Liver (tissue), 8 donors: ENCODE measurements at regions not wholly inside any gene's neighbourhood (a gene's known extent, or its start where the extent isn't known, plus 50 kb on each side); places are given as distances from the start of the nearest gene placed in this dataset.

Source experiments
- DNase-seq: peaks from one replicate; pipeline ENCODE4 v3.0.0-alpha.2; 2017; ENCODE audit warnings: low spot score
- H3K27ac ChIP-seq, 2 donors: one replicate each; pipeline ENCODE4 v1.7.0; 2013; ENCODE audit warnings: inconsistent platforms in 2 of 2, low read length in 2 of 2, control low read depth in 1 of 2, low read depth in 1 of 2, mild to moderate bottlenecking in 1 of 2
- H3K27me3 ChIP-seq, 4 donors: one replicate each; pipeline versions ENCODE4 v1.6.1 to v1.7.0; 2013; ENCODE audit warnings: low read length in 3 of 4, inconsistent platforms in 1 of 4, mild to moderate bottlenecking in 1 of 4, moderate library complexity in 1 of 4; ENCODE audit not compliant: control insufficient read depth in 4 of 4, insufficient read depth in 4 of 4
- H3K36me3 ChIP-seq, 4 donors: one replicate each; pipeline versions ENCODE4 v1.6.1 to v1.7.0; 2013; ENCODE audit warnings: low read length in 3 of 4, mild to moderate bottlenecking in 3 of 4, low read depth in 1 of 4, moderate library complexity in 1 of 4; ENCODE audit not compliant: control insufficient read depth in 4 of 4, insufficient read depth in 3 of 4
- H3K4me1 ChIP-seq, 4 donors: one replicate each; pipeline versions ENCODE4 v1.6.1 to v1.7.0; 2013; ENCODE audit warnings: low read length in 3 of 4, mild to moderate bottlenecking in 3 of 4, moderate library complexity in 1 of 4; ENCODE audit not compliant: control insufficient read depth in 4 of 4, insufficient read depth in 4 of 4
- H3K4me3 ChIP-seq, 3 donors: one replicate each; pipeline versions ENCODE4 v1.6.1 to v1.7.0; 2013; ENCODE audit warnings: low read length in 3 of 3, control low read depth in 1 of 3, low read depth in 1 of 3, mild to moderate bottlenecking in 1 of 3
- H3K9ac ChIP-seq, 2 donors: one replicate each; pipeline ENCODE4 v1.7.0; 2013; ENCODE audit warnings: low read length in 2 of 2, mild to moderate bottlenecking in 2 of 2, moderate library complexity in 2 of 2, control low read depth in 1 of 2, low read depth in 1 of 2
- H3K9me3 ChIP-seq, 4 donors: one replicate each; pipeline versions ENCODE4 v1.6.1 to v1.7.0; 2013; ENCODE audit warnings: low read length in 3 of 4; ENCODE audit not compliant: control insufficient read depth in 4 of 4
- FOXA1 ChIP-seq: IDR thresholded peaks from 2 replicates; pipeline ENCODE4 v1.6.1; 2016; ENCODE audit warnings: antibody characterized with exemption
- FOXA2 ChIP-seq: IDR thresholded peaks from 2 replicates; pipeline ENCODE4 v1.6.1; 2016; ENCODE audit warnings: antibody characterized with exemption
- GABPA ChIP-seq, 2 donors: IDR thresholded peaks in 1 of 2; conservative IDR thresholded peaks in 1 of 2; 2 replicates each; pipeline ENCODE4 v1.6.1; 2016; ENCODE audit warnings: antibody characterized with exemption in 2 of 2, mild to moderate bottlenecking in 1 of 2, moderate library complexity in 1 of 2
- HNF4A ChIP-seq, 2 donors: conservative IDR thresholded peaks; 2 replicates each; pipeline ENCODE4 v1.6.1; 2016; ENCODE audit warnings: antibody characterized with exemption in 2 of 2, mild to moderate bottlenecking in 2 of 2
- HNF4G ChIP-seq: IDR thresholded peaks from 2 replicates; pipeline ENCODE4 v1.6.1; 2016; ENCODE audit warnings: antibody characterized with exemption
- JUND ChIP-seq, 2 donors: IDR thresholded peaks; 2 replicates each; pipeline ENCODE4 v1.6.1; 2016; ENCODE audit warnings: antibody characterized with exemption in 2 of 2
- NR2F2 ChIP-seq: IDR thresholded peaks from 2 replicates; pipeline ENCODE4 v1.6.1; 2016; ENCODE audit warnings: antibody characterized with exemption
- RAD21 ChIP-seq, 2 donors: IDR thresholded peaks; 2 replicates each; pipeline ENCODE4 v1.6.1; 2016; ENCODE audit warnings: antibody characterized with exemption in 2 of 2, mild to moderate bottlenecking in 2 of 2
- RXRA ChIP-seq, 2 donors: IDR thresholded peaks; 2 replicates each; pipeline ENCODE4 v1.6.1; 2017 to 2018; ENCODE audit warnings: antibody characterized with exemption in 2 of 2, mild to moderate bottlenecking in 1 of 2
- TAF1 ChIP-seq: conservative IDR thresholded peaks from 2 replicates; pipeline ENCODE4 v1.6.1; 2016; ENCODE audit warnings: antibody characterized with exemption, mild to moderate bottlenecking
- YY1 ChIP-seq: IDR thresholded peaks from 2 replicates; pipeline ENCODE4 v1.6.1; 2016; ENCODE audit warnings: antibody characterized with exemption, mild to moderate bottlenecking
- WGBS: extraction: QIAGEN DNeasy Blood & Tissue Kit; methylation state at CpG from one replicate; pipeline ENCODE4 v1.1.7; 2013; 5-methylcytosine and 5-hydroxymethylcytosine counted together
- TF ChIP-seq, protein P1 (sequence below): IDR thresholded peaks from 2 replicates; pipeline ENCODE4 v1.6.1; 2016; ENCODE audit warnings: antibody characterized with exemption, mild to moderate bottlenecking
- TF ChIP-seq, protein P2 (sequence below): IDR thresholded peaks from 2 replicates; pipeline ENCODE4 v1.6.1; 2016; ENCODE audit warnings: antibody characterized with exemption
- TF ChIP-seq, protein P3 (sequence below): fragments of 150-350 bp; IDR thresholded peaks from 2 replicates; pipeline ENCODE4 v1.5.1; 2017; ENCODE audit warnings: improper control_type of control experiment, low read depth, low read length; ENCODE audit not compliant: missing input control
- TF ChIP-seq, protein P4 (sequence below): IDR thresholded peaks from 2 replicates; pipeline ENCODE4 v1.6.1; 2016; ENCODE audit warnings: antibody characterized with exemption
- donor health status: healthy.
- donor health status: healthy.
- donor health status: healthy.
- donor health status: healthy.
- donor health status: healthy.

DNA sequence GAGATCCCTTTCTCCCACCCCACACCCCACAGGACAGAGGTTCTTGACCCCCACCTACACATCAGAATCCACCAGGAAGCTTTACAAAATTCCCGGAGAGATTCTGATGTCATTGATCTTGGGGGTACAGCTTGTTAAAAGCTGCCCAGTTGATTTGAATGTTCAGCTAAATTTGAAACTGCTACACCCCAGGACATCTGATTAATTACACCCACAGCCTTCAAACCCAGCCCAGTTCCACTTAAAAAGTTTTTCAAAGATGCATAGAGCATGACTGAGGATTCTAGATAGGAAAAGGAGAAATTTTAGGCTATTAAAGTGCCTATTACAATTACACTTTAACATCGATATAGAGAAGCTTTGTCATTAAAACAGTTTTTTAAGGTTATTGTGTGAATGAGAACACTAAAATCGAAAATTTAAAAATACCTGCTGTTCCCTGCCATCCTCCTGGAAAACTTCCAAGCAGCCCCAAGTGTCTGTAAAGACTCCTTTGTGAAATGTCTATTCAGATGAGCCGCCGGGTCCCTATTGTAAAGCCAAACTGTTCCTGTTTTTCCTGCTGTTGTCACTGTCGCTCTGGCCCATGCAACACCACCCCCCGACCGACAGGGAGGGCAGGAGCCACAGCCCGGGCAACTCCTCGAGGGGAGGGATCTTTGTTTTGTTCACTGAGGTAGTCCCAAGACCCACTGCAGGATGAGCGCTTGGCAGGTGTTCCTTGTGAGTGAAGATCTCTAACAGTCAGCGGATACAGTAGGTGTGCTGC, 132.5 kb upstream of the PHACTR3 start:
- Histone ChIP-seq H3K27me3 (peaks cover 0 to 3% (median 0%) of the 10 kb centered on the region in 4 donors), H3K9ac (no peak overlapping the region), H3K4me3 (no peak overlapping the region), H3K9me3 (no peaks in the 10 kb centered on the region), H3K4me1 (no peaks in the 10 kb centered on the region), H3K36me3 (no peaks in the 10 kb centered on the region), H3K27ac (no peak overlapping the region)
- 68% methylated on average over 12 of the region's 12 CpGs for WGBS
- no peak for DNase-seq
- TF ChIP-seq RXRA (IDR thresholded peaks at IDR 0.05): no peak
- TF ChIP-seq RAD21 (IDR thresholded peaks at IDR 0.05): no peak
- TF ChIP-seq HNF4A (conservative IDR thresholded peaks at IDR 0.05): no peak
- TF ChIP-seq JUND (IDR thresholded peaks at IDR 0.05): no peak
- TF ChIP-seq, protein P1, sequence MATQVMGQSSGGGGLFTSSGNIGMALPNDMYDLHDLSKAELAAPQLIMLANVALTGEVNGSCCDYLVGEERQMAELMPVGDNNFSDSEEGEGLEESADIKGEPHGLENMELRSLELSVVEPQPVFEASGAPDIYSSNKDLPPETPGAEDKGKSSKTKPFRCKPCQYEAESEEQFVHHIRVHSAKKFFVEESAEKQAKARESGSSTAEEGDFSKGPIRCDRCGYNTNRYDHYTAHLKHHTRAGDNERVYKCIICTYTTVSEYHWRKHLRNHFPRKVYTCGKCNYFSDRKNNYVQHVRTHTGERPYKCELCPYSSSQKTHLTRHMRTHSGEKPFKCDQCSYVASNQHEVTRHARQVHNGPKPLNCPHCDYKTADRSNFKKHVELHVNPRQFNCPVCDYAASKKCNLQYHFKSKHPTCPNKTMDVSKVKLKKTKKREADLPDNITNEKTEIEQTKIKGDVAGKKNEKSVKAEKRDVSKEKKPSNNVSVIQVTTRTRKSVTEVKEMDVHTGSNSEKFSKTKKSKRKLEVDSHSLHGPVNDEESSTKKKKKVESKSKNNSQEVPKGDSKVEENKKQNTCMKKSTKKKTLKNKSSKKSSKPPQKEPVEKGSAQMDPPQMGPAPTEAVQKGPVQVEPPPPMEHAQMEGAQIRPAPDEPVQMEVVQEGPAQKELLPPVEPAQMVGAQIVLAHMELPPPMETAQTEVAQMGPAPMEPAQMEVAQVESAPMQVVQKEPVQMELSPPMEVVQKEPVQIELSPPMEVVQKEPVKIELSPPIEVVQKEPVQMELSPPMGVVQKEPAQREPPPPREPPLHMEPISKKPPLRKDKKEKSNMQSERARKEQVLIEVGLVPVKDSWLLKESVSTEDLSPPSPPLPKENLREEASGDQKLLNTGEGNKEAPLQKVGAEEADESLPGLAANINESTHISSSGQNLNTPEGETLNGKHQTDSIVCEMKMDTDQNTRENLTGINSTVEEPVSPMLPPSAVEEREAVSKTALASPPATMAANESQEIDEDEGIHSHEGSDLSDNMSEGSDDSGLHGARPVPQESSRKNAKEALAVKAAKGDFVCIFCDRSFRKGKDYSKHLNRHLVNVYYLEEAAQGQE: no peak
- TF ChIP-seq FOXA1: no peak

DNA sequence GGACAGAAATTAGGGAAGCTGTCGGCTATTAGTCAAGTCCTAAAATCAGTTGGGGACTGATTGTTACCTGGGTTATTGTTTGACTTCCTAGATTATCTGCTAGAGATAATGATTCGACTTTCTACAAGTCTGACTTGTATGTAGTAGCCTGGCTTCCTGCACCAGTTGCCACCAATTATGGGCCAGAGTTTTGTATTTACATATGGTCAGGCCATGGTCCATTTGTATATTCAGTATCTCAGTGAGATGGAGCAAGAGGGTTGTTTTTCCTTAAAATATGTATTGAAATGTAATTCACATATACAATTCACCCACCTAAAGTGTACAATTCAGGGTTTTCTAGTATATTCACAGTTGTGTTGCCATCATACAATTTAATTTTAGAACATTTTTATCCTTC, 130.6 kb upstream of the PHACTR3 start:
- H3K36me3 ChIP-seq: no peaks in the 10 kb centered on the region
- TF ChIP-seq, protein P2, sequence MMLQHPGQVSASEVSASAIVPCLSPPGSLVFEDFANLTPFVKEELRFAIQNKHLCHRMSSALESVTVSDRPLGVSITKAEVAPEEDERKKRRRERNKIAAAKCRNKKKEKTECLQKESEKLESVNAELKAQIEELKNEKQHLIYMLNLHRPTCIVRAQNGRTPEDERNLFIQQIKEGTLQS: no peak
- no peak for TF ChIP-seq FOXA1
- no peak overlapping the region for H3K27ac ChIP-seq
- no peak for DNase-seq
- H3K4me1 ChIP-seq: no peaks in the 10 kb centered on the region
- H3K4me3 ChIP-seq: no peak overlapping the region
- peaks cover 0 to 6% (median 0%) of the 10 kb centered on the region in 4 donors for H3K27me3 ChIP-seq
- no peaks in the 10 kb centered on the region for H3K9me3 ChIP-seq
- 50% methylated on average over 2 of the region's 2 CpGs for WGBS
- H3K9ac ChIP-seq: no peak overlapping the region

DNA sequence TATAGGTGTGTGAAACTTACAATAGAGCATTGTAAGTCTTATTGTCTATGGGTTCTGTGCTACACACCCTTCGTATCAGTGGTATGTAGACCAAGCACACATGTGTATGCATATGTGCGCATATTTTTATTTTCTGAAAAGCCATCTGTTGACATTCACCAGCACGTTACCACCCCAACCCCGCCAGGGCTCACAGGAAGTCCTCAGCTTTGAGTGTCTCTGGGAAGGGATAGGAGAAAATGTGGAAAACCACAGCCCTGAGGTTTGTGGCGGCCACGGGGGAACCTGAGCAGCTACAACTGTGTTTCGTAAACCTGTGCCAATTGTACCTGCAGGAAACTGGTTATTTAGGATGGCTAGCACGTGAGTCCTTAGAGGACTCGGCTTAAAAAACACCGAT, 123.3 kb upstream of the PHACTR3 start:
- WGBS: 68% methylated on average over 10 of the region's 10 CpGs
- DNase-seq: no peak
- Histone ChIP-seq H3K27me3 (peaks cover 0 to 4% (median 0%) of the 10 kb centered on the region in 4 donors), H3K9ac (no peak overlapping the region), H3K4me1 (no peaks in the 10 kb centered on the region), H3K27ac (no peak overlapping the region), H3K36me3 (no peaks in the 10 kb centered on the region), H3K9me3 (peaks cover 0 to 2% (median 0%) of the 10 kb centered on the region in 4 donors), H3K4me3 (no peak overlapping the region)
- TF ChIP-seq, protein P2: no peak
- TF ChIP-seq NR2F2 (no peak), TAF1 (no peak), YY1 (no peak), JUND (IDR thresholded peaks at IDR 0.05) (no peak), GABPA (IDR thresholded peaks at IDR 0.05 in 1 of 2, conservative IDR thresholded peaks at IDR 0.05 in 1 of 2) (no peak), FOXA2 (no peak), FOXA1 (no peak), HNF4G (no peak)
- TF ChIP-seq, protein P3, sequence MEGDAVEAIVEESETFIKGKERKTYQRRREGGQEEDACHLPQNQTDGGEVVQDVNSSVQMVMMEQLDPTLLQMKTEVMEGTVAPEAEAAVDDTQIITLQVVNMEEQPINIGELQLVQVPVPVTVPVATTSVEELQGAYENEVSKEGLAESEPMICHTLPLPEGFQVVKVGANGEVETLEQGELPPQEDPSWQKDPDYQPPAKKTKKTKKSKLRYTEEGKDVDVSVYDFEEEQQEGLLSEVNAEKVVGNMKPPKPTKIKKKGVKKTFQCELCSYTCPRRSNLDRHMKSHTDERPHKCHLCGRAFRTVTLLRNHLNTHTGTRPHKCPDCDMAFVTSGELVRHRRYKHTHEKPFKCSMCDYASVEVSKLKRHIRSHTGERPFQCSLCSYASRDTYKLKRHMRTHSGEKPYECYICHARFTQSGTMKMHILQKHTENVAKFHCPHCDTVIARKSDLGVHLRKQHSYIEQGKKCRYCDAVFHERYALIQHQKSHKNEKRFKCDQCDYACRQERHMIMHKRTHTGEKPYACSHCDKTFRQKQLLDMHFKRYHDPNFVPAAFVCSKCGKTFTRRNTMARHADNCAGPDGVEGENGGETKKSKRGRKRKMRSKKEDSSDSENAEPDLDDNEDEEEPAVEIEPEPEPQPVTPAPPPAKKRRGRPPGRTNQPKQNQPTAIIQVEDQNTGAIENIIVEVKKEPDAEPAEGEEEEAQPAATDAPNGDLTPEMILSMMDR: no peak
- TF ChIP-seq, protein P1: no peak
- TF ChIP-seq, protein P4, sequence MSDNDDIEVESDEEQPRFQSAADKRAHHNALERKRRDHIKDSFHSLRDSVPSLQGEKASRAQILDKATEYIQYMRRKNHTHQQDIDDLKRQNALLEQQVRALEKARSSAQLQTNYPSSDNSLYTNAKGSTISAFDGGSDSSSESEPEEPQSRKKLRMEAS: no peak
